ENCODE measurements at regions not wholly inside any gene's neighbourhood (a gene's known extent, or its start where the extent isn't known, plus 50 kb on each side); places are given as distances from the start of the nearest gene placed in this dataset.

DNA sequence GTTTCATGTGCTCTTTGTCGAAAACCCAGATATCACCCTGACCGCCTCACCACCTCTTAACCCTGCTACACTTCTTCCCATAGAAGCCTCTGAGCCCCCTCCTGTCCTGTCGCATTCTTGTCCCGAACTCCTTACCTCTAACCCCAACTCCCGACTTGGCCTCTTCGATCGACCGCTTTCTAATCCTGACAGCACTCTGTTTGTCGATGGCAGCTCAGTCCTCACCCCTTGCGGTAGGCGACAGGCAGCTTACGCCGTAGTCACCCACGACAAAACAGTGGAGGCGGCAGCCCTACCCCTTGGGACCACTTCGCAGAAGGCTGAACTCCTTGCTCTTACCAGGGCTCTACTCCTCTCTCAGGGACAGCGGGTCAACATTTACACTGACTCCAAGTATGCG is 961.7 kb downstream of the RPA4 start (continued):
- TF ChIP-seq, protein P1, sequence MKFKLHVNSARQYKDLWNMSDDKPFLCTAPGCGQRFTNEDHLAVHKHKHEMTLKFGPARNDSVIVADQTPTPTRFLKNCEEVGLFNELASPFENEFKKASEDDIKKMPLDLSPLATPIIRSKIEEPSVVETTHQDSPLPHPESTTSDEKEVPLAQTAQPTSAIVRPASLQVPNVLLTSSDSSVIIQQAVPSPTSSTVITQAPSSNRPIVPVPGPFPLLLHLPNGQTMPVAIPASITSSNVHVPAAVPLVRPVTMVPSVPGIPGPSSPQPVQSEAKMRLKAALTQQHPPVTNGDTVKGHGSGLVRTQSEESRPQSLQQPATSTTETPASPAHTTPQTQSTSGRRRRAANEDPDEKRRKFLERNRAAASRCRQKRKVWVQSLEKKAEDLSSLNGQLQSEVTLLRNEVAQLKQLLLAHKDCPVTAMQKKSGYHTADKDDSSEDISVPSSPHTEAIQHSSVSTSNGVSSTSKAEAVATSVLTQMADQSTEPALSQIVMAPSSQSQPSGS (IDR thresholded peaks at IDR 0.05; ENCODE audit: low read length): no peak
